HepG2 (cell line): ENCODE measurements at regions not wholly inside any gene's neighbourhood (a gene's known extent, or its start where the extent isn't known, plus 50 kb on each side); places are given as distances from the start of the nearest gene placed in this dataset.

Experiments used
- CENPBD1 ChIP-seq: sonication (generic); formaldehyde crosslinking; IDR thresholded peaks from 2 replicates; pipeline ENCODE4 v1.8.0; 2022; ENCODE audit warnings: missing genetic modification reagents, low read depth, mild to moderate bottlenecking, borderline replicate concordance
- E2F2 ChIP-seq: sonication (generic); formaldehyde crosslinking; IDR thresholded peaks from 2 replicates; pipeline ENCODE4 v1.4.0; 2020; ENCODE audit warnings: missing genetic modification reagents, borderline replicate concordance
- FOXA1 ChIP-seq, 2 experiments: fragments of 450-650 bp in 1 of 2; sonication (generic) in 1 of 2; formaldehyde crosslinking in 1 of 2; IDR thresholded peaks; 2 replicates each; pipeline versions ENCODE4 v1.4.0 to v1.6.1; 2016 to 2020; ENCODE audit warnings: missing genetic modification reagents in 1 of 2
- FOXJ3 ChIP-seq: sonication (generic); formaldehyde crosslinking; IDR thresholded peaks from 2 replicates; pipeline ENCODE4 v1.4.0; 2020; ENCODE audit warnings: missing genetic modification reagents, mild to moderate bottlenecking, borderline replicate concordance
- HNRNPL ChIP-seq: fragments of 200-400 bp; formaldehyde crosslinking; IDR thresholded peaks from 2 replicates; pipeline ENCODE4 v1.6.1; 2017; ENCODE audit warnings: mild to moderate bottlenecking, low read depth, low read length
- MAX ChIP-seq: IDR thresholded peaks from 2 replicates; pipeline ENCODE4 v1.6.1; 2012; ENCODE audit warnings: inconsistent platforms
- MIXL1 ChIP-seq: IDR thresholded peaks from 2 replicates; pipeline ENCODE4 v1.6.1; 2016
- REST ChIP-seq, 2 experiments: IDR thresholded peaks; 2 replicates each; pipeline ENCODE4 v1.6.1; 2011 to 2012; ENCODE audit warnings: low read length in 2 of 2, borderline replicate concordance in 1 of 2, low read depth in 1 of 2, mild to moderate bottlenecking in 1 of 2, moderate library complexity in 1 of 2
- RFX5 ChIP-seq: IDR thresholded peaks from 2 replicates; pipeline ENCODE4 v1.6.1; 2011; ENCODE audit warnings: low read depth, low read length, improper control_type of control experiment
- SALL1 ChIP-seq: sonication (generic); formaldehyde crosslinking; IDR thresholded peaks from 2 replicates; pipeline ENCODE4 v1.8.0; 2022; ENCODE audit warnings: mild to moderate bottlenecking, missing genetic modification reagents
- U2AF2 ChIP-seq: fragments of 200-400 bp; formaldehyde crosslinking; IDR thresholded peaks from 2 replicates; pipeline ENCODE4 v1.6.1; 2017; ENCODE audit warnings: low read depth, mild to moderate bottlenecking, low read length
- ZEB1 ChIP-seq: IDR thresholded peaks from 2 replicates; pipeline ENCODE4 v1.6.1; 2012; ENCODE audit warnings: mild to moderate bottlenecking, low read depth, inconsistent platforms; ENCODE audit not compliant: insufficient replicate concordance
- ZFP90 ChIP-seq: sonication (generic); formaldehyde crosslinking; IDR thresholded peaks from 2 replicates; pipeline ENCODE4 v1.8.0; 2022; ENCODE audit warnings: missing genetic modification reagents, mild to moderate bottlenecking, inconsistent platforms, borderline replicate concordance
- ZNF253 ChIP-seq: sonication (generic); formaldehyde crosslinking; IDR thresholded peaks from 2 replicates; pipeline ENCODE4 v1.8.0; 2022; ENCODE audit warnings: mild to moderate bottlenecking, missing genetic modification reagents, borderline replicate concordance
- ZNF674 ChIP-seq: sonication (generic); formaldehyde crosslinking; IDR thresholded peaks from 2 replicates; pipeline ENCODE4 v1.5.0; 2020; ENCODE audit warnings: low read depth, mild to moderate bottlenecking, missing genetic modification reagents
- ZNF749 ChIP-seq: sonication (generic); formaldehyde crosslinking; IDR thresholded peaks from 2 replicates; pipeline ENCODE4 v1.8.0; 2022; ENCODE audit warnings: mild to moderate bottlenecking, missing genetic modification reagents, moderate library complexity, borderline replicate concordance
- ZNF768 ChIP-seq: sonication (generic); formaldehyde crosslinking; IDR thresholded peaks from 2 replicates; pipeline ENCODE4 v1.4.0; 2020; ENCODE audit warnings: missing genetic modification reagents
- ZNF773 ChIP-seq: sonication (generic); formaldehyde crosslinking; IDR thresholded peaks from 2 replicates; pipeline ENCODE4 v1.4.0; 2020; ENCODE audit warnings: missing genetic modification reagents, borderline replicate concordance

- TF ChIP-seq HNRNPL: no peak
- no peak for TF ChIP-seq ZNF768 (CRISPR knock-in tag)
- TF ChIP-seq ZEB1: no peak
- no peak for TF ChIP-seq E2F2 (CRISPR knock-in tag)
- TF ChIP-seq MAX: no peak
- TF ChIP-seq MIXL1 (CRISPR knock-in tag): peak; percentile 45; the same call in 1 of the 2 replicates
- TF ChIP-seq ZFP90 (CRISPR knock-in tag): no peak
- no peak for TF ChIP-seq RFX5
- peak; percentile 35; the same call in 1 of the 2 replicates for TF ChIP-seq FOXJ3
- no peak for TF ChIP-seq CENPBD1 (CRISPR knock-in tag)
- TF ChIP-seq SALL1 (CRISPR knock-in tag): peak; percentile 86
- TF ChIP-seq FOXA1 (IDR thresholded peaks at IDR 0.05): no peak
- TF ChIP-seq FOXA1 (CRISPR knock-in tag; IDR thresholded peaks at IDR 0.05): no peak
- TF ChIP-seq ZNF773 (CRISPR knock-in tag): no peak
- no peak for TF ChIP-seq ZNF253 (CRISPR knock-in tag)
- no peak for TF ChIP-seq ZNF674 (CRISPR knock-in tag)
- no peak for TF ChIP-seq REST (IDR thresholded peaks at IDR 0.05; ENCODE audit: borderline replicate concordance in 1 of 2, low read depth in 1 of 2, low read length in 2 of 2)
- TF ChIP-seq U2AF2: no peak
- TF ChIP-seq ZNF749 (CRISPR knock-in tag): no peak
These were observed 603.6 kb upstream of the PIK3C3 start (continued) for GRCh38 chr18:41351430-41351829.
